Prostate gland (tissue), 2 donors: ENCODE measurements at regions not wholly inside any gene's neighbourhood (a gene's known extent, or its start where the extent isn't known, plus 50 kb on each side); places are given as distances from the start of the nearest gene placed in this dataset.

ENCODE experiments used
- DNase-seq: peaks from one replicate; pipeline ENCODE4 v3.0.0-alpha.2; 2019; ENCODE audit warnings: low spot score
- H3K27ac ChIP-seq, 2 donors: fragments of 200-600 bp; sonication (generic); 2 replicates each; pipeline ENCODE4 v1.5.1; 2017 to 2019
- H3K27me3 ChIP-seq: fragments of 200-600 bp; sonication (generic); replicated peaks from 2 replicates; pipeline ENCODE4 v1.5.1; 2019; ENCODE audit not compliant: insufficient read depth
- H3K36me3 ChIP-seq, 2 donors: fragments of 200-600 bp; sonication (generic); 1 replicate in 1 of 2; 2 replicates in 1 of 2; pipeline versions ENCODE4 v1.5.1 to v1.8.1; 2017 to 2019
- H3K4me1 ChIP-seq: fragments of 200-600 bp; sonication (generic); replicated peaks from 2 replicates; pipeline ENCODE4 v1.5.1; 2019
- H3K4me3 ChIP-seq, 2 donors: fragments of 200-600 bp; sonication (generic); 2 replicates each; pipeline ENCODE4 v1.5.1; 2017 to 2019
- H3K9me3 ChIP-seq: fragments of 200-600 bp; sonication (generic); 2 replicates; pipeline ENCODE4 v1.5.1; 2017
- POLR2A ChIP-seq: fragments of 450-650 bp; IDR thresholded peaks from one replicate; pipeline ENCODE4 v1.6.1; 2016; ENCODE audit warnings: antibody characterized with exemption, mild to moderate bottlenecking
- POLR2AphosphoS5 ChIP-seq: sonication (generic); formaldehyde crosslinking; IDR thresholded peaks from one replicate; pipeline ENCODE4 v1.6.1; 2017; ENCODE audit warnings: antibody characterized with exemption
- WGBS: methylation state at CpG from one replicate; pipeline ENCODE4 v1.1.5; 2018; 5-methylcytosine and 5-hydroxymethylcytosine counted together
- intact Hi-C: fragments of 100-400 bp; cut with DNase I; formaldehyde crosslinking; loops from one replicate; pipeline ENCODE4 v1.14.2; 2022
- TF ChIP-seq, protein P1 (sequence below), 4 experiments: fragments of 200-600 bp in 2 of 4; fragments of 450-650 bp in 2 of 4; sonication (generic) in 2 of 4; IDR thresholded peaks; 1 replicate in 3 of 4; 2 replicates in 1 of 4; pipeline ENCODE4 v1.5.1; 2016 to 2019; ENCODE audit warnings: antibody characterized with exemption in 4 of 4, mild to moderate bottlenecking in 2 of 4, moderate library complexity in 2 of 4

- Histone ChIP-seq H3K27ac (no peak overlapping the region), H3K4me3 (no peak overlapping the region), H3K4me1 (no peaks in the 10 kb centered on the region), H3K27me3 (no peaks in the 10 kb centered on the region), H3K36me3 (no peaks in the 10 kb centered on the region), H3K9me3 (no peaks in the 10 kb centered on the region)
- TF ChIP-seq, protein P1, sequence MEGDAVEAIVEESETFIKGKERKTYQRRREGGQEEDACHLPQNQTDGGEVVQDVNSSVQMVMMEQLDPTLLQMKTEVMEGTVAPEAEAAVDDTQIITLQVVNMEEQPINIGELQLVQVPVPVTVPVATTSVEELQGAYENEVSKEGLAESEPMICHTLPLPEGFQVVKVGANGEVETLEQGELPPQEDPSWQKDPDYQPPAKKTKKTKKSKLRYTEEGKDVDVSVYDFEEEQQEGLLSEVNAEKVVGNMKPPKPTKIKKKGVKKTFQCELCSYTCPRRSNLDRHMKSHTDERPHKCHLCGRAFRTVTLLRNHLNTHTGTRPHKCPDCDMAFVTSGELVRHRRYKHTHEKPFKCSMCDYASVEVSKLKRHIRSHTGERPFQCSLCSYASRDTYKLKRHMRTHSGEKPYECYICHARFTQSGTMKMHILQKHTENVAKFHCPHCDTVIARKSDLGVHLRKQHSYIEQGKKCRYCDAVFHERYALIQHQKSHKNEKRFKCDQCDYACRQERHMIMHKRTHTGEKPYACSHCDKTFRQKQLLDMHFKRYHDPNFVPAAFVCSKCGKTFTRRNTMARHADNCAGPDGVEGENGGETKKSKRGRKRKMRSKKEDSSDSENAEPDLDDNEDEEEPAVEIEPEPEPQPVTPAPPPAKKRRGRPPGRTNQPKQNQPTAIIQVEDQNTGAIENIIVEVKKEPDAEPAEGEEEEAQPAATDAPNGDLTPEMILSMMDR (IDR thresholded peaks at IDR 0.05): no peak
- 94% methylated on average over 2 of the region's 2 CpGs for WGBS
- no peak for DNase-seq
- intact Hi-C loops: no loop called here
Observed at GRCh38 chr3:106719583-106719982, 657.7 kb upstream of the CCDC54 start.

GRCh38 chr3:106720510-106720909 is 656.7 kb upstream of the CCDC54 start:
- Histone ChIP-seq H3K9me3 (no peaks in the 10 kb centered on the region), H3K27me3 (no peaks in the 10 kb centered on the region), H3K4me3 (no peak overlapping the region), H3K4me1 (no peaks in the 10 kb centered on the region), H3K27ac (no peak overlapping the region), H3K36me3 (no peaks in the 10 kb centered on the region)
- WGBS: 95% methylated on average over 9 of the region's 9 CpGs
- intact Hi-C loops: no loop called here
- TF ChIP-seq, protein P1 (IDR thresholded peaks at IDR 0.05): no peak
- no peak for TF ChIP-seq POLR2A
- TF ChIP-seq POLR2AphosphoS5: no peak
- no peak for DNase-seq

DNA sequence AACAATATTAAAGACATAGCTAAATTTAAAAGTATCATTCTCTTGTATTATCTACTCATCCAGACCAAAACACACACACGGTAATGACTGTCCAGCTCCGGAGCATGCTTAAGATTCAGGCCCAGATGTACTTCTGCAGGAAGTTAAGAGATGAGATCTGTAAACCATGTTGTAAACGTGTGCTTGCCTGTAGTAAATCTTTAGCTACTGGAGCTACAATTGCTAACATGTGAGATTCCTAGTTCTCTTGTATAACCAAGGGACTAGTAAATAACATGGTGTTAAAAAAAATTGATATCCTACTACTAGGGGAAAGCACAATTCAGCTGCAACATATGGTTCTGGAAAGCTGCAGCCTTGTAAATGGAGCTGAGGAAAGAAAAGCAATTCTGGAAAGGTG is 651.7 kb upstream of the CCDC54 start:
- no peaks in the 10 kb centered on the region for H3K9me3 ChIP-seq
- no peaks in the 10 kb centered on the region for H3K4me1 ChIP-seq
- TF ChIP-seq POLR2AphosphoS5: no peak
- TF ChIP-seq, protein P1 (IDR thresholded peaks at IDR 0.05): no peak
- no peak for TF ChIP-seq POLR2A
- no peaks in the 10 kb centered on the region for H3K36me3 ChIP-seq
- intact Hi-C loops: no loop called here
- H3K4me3 ChIP-seq: no peak overlapping the region
- peak overlapping the region in 1 of 2 donors; percentile 1 for H3K27ac ChIP-seq
- no peaks in the 10 kb centered on the region for H3K27me3 ChIP-seq
- 31% methylated on average over 3 of the region's 3 CpGs for WGBS
- no peak for DNase-seq

DNA sequence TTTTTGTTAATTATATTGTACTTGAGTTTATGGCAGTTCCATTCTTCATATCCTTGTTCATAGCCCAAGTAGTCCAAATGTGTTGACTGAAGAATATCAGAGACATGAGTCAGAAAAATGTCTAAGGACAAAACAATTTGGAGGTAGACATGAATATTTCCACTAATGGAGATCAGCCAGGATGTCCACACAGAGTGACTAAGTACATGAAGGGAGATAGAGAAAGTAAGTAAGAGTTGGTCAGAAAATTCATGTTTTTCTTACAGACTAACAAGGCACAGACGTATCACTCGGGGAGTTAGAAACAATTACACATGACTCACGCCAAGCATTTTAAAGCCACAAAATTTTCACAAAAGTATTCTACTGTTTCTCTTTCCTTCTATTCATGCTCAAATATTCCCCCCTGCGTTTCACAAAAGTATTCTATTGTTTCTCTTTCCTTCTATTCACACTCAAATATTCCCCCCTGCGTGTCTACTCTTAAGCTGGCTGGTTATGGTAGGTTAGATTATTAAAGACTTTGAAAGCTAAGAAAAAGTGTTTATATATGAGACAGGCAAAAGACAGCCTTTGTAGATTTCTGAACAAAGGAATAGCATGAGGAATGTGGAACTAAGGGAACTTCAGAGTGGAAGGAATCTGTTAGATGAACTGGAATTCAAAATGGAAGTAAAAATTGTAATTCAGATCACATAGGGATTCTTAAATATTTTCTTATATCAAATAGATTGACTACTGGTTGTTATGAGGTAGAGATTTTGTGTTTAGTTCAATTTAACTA is 648.7 kb upstream of the CCDC54 start:
- intact Hi-C loops: no loop called here
- Histone ChIP-seq H3K4me3 (no peak overlapping the region), H3K4me1 (no peaks in the 10 kb centered on the region), H3K9me3 (no peaks in the 10 kb centered on the region), H3K36me3 (no peaks in the 10 kb centered on the region), H3K27me3 (no peaks in the 10 kb centered on the region), H3K27ac (no peak overlapping the region)
- no peak for DNase-seq
- TF ChIP-seq POLR2AphosphoS5: no peak
- TF ChIP-seq, protein P1 (IDR thresholded peaks at IDR 0.05): no peak
- TF ChIP-seq POLR2A: no peak
- WGBS: 80% methylated on average over 5 of the region's 5 CpGs

GRCh38 chr3:106729481-106729880 is 647.8 kb upstream of the CCDC54 start:
- no peaks in the 10 kb centered on the region for H3K4me1 ChIP-seq
- DNase-seq: no peak
- intact Hi-C loops: no loop called here
- H3K4me3 ChIP-seq: no peak overlapping the region
- no peak for TF ChIP-seq POLR2AphosphoS5
- no peak for TF ChIP-seq POLR2A
- TF ChIP-seq, protein P1 (IDR thresholded peaks at IDR 0.05): no peak
- H3K27ac ChIP-seq: no peak overlapping the region
- H3K36me3 ChIP-seq: no peaks in the 10 kb centered on the region
- H3K9me3 ChIP-seq: no peaks in the 10 kb centered on the region
- H3K27me3 ChIP-seq: no peaks in the 10 kb centered on the region
- 43% methylated on average over 1 of the region's 1 CpG for WGBS
